ENCODE measurements at regions not wholly inside any gene's neighbourhood (a gene's known extent, or its start where the extent isn't known, plus 50 kb on each side); places are given as distances from the start of the nearest gene placed in this dataset.
"Not testable (repeated sequence)": the region's sequence is repeated elsewhere in the genome, so short reads cannot be mapped to it uniquely, and the experiment has no call there.

- DNase-seq (ENCODE audit: low read depth): no peak
Observed at GRCh38 chr12:131250028-131250950, 296.6 kb downstream of the ADGRD1 start.

GRCh38 chr12:131250951-131251315 lies 297.2 kb downstream of the ADGRD1 start:
- no peak for DNase-seq (ENCODE audit: low read depth)

- DNase-seq (ENCODE audit: low read depth): no peak
Observed at GRCh38 chr12:131251336-131252101, 297.8 kb downstream of the ADGRD1 start.

GRCh38 chr12:131253376-131254026 lies 299.8 kb downstream of the ADGRD1 start:
- DNase-seq (ENCODE audit: low read depth): no peak

- DNase-seq (ENCODE audit: low read depth): no peak
Observed at GRCh38 chr12:131254374-131254773, 300.7 kb downstream of the ADGRD1 start.

- DNase-seq (ENCODE audit: low read depth): no peak
Observed at GRCh38 chr12:131258398-131258797, 304.7 kb downstream of the ADGRD1 start.

GRCh38 chr12:131260251-131260905 lies 306.7 kb downstream of the ADGRD1 start:
- DNase-seq (ENCODE audit: low read depth): no peak

GRCh38 chr12:131260954-131261353 lies 307.2 kb downstream of the ADGRD1 start:
- no peak for DNase-seq (ENCODE audit: low read depth)

GRCh38 chr12:131261906-131262305 lies 308.2 kb downstream of the ADGRD1 start:
- no peak for DNase-seq (ENCODE audit: low read depth)

- DNase-seq (ENCODE audit: low read depth): no peak
Observed at GRCh38 chr12:131263626-131264025, 309.9 kb downstream of the ADGRD1 start.

- DNase-seq (ENCODE audit: low read depth): no peak
Observed at GRCh38 chr12:131264635-131265034, 310.9 kb downstream of the ADGRD1 start.

- DNase-seq (ENCODE audit: low read depth): no peak
Observed at GRCh38 chr12:131266591-131267467, 313.1 kb downstream of the ADGRD1 start.

- DNase-seq (ENCODE audit: low read depth): no peak
Observed at GRCh38 chr12:131267576-131267975, 313.9 kb downstream of the ADGRD1 start.

GRCh38 chr12:131268123-131268522 lies 314.4 kb downstream of the ADGRD1 start:
- DNase-seq (ENCODE audit: low read depth): not testable (repeated sequence)

- DNase-seq (ENCODE audit: low read depth): not testable (repeated sequence)
Observed at GRCh38 chr12:131268571-131268970, 314.9 kb downstream of the ADGRD1 start.

- no peak for DNase-seq (ENCODE audit: low read depth)
Observed at GRCh38 chr12:131269551-131269950, 315.8 kb downstream of the ADGRD1 start.

- DNase-seq (ENCODE audit: low read depth): not testable (repeated sequence)
Observed at GRCh38 chr12:131269977-131270376, 316.3 kb downstream of the ADGRD1 start.

- DNase-seq (ENCODE audit: low read depth): no peak
Observed at GRCh38 chr12:131271724-131272123, 318.0 kb downstream of the ADGRD1 start.

- DNase-seq (ENCODE audit: low read depth): not testable (repeated sequence)
Observed at GRCh38 chr12:131272283-131272814, 318.6 kb downstream of the ADGRD1 start.

GRCh38 chr12:131273291-131273845 lies 319.7 kb downstream of the ADGRD1 start:
- DNase-seq (ENCODE audit: low read depth): no peak
